Tibial artery (tissue), 4 donors: ENCODE measurements at regions not wholly inside any gene's neighbourhood (a gene's known extent, or its start where the extent isn't known, plus 50 kb on each side); places are given as distances from the start of the nearest gene placed in this dataset.
"Not testable (repeated sequence)": the region's sequence is repeated elsewhere in the genome, so short reads cannot be mapped to it uniquely, and the experiment has no call there.

ENCODE experiments used
- DNase-seq, 2 donors: peaks; one replicate each; pipeline ENCODE4 v3.0.0-alpha.2; 2019
- H3K27ac ChIP-seq, 2 donors: fragments of 200-600 bp; sonication (generic) in 1 of 2; 1 replicate in 1 of 2; 2 replicates in 1 of 2; pipeline ENCODE4 v1.5.1; 2018 to 2019; ENCODE audit warnings: mild to moderate bottlenecking in 1 of 2
- H3K27me3 ChIP-seq, 2 donors: fragments of 200-600 bp; sonication (generic) in 1 of 2; one replicate each; pipeline versions ENCODE4 v1.5.1 to v1.6.0; 2016 to 2019
- H3K36me3 ChIP-seq, 3 donors: fragments of 200-600 bp; sonication (generic) in 2 of 3; one replicate each; pipeline ENCODE4 v1.5.1; 2016 to 2019; ENCODE audit warnings: mild to moderate bottlenecking in 2 of 3
- H3K4me1 ChIP-seq, 4 donors: fragments of 200-600 bp; sonication (generic) in 2 of 4; 1 replicate in 3 of 4; 2 replicates in 1 of 4; pipeline ENCODE4 v1.5.1; 2016 to 2019
- H3K4me3 ChIP-seq, 2 donors: fragments of 200-600 bp; sonication (generic) in 1 of 2; 1 replicate in 1 of 2; 2 replicates in 1 of 2; pipeline ENCODE4 v1.5.1; 2018 to 2019; ENCODE audit warnings: mild to moderate bottlenecking in 2 of 2
- H3K9me3 ChIP-seq, 3 donors: fragments of 200-600 bp; sonication (generic) in 1 of 3; one replicate each; pipeline ENCODE4 v1.5.1; 2016 to 2019
- CTCF ChIP-seq, 2 experiments: fragments of 200-600 bp in 1 of 2; fragments of 450-650 bp in 1 of 2; IDR thresholded peaks; one replicate each; pipeline ENCODE4 v1.5.1; 2017 to 2019; ENCODE audit warnings: antibody characterized with exemption in 2 of 2, mild to moderate bottlenecking in 1 of 2, moderate library complexity in 1 of 2
- intact Hi-C: fragments of 100-400 bp; cut with DNase I; formaldehyde crosslinking; loops from one replicate; pipeline ENCODE4 v1.15.0; 2023; ENCODE audit warnings: low total_unique reads

- Histone ChIP-seq H3K27ac (no peak overlapping the region), H3K4me3 (no peak overlapping the region), H3K36me3 (no peaks in the 10 kb centered on the region), H3K27me3 (no peaks in the 10 kb centered on the region), H3K4me1 (no peaks in the 10 kb centered on the region), H3K9me3 (peaks cover 0 to 10% (median 8%) of the 10 kb centered on the region in 3 donors)
- TF ChIP-seq CTCF (IDR thresholded peaks at IDR 0.05) = no peak
- DNase-seq = no peak
- intact Hi-C loops = no loop called here
Observed at GRCh38 chr4:23083391-23083790, 390.7 kb downstream of the GBA3 start.

GRCh38 chr4:23080171-23080570 is 387.4 kb downstream of the GBA3 start:
- DNase-seq, H3K27ac ChIP-seq, H3K36me3 ChIP-seq, H3K9me3 ChIP-seq, H3K27me3 ChIP-seq, intact Hi-C loops, H3K4me3 ChIP-seq, H3K4me1 ChIP-seq: not testable (repeated sequence)

GRCh38 chr4:23070848-23071570 is 378.3 kb downstream of the GBA3 start:
- Histone ChIP-seq H3K4me3 (no peak overlapping the region), H3K4me1 (no peaks in the 10 kb centered on the region), H3K36me3 (no peaks in the 10 kb centered on the region), H3K9me3 (no peaks in the 10 kb centered on the region), H3K27ac (no peak overlapping the region), H3K27me3 (no peaks in the 10 kb centered on the region)
- no peak for TF ChIP-seq CTCF (IDR thresholded peaks at IDR 0.05)
- DNase-seq = no peak
- intact Hi-C loops = no loop called here

- TF ChIP-seq CTCF (IDR thresholded peaks at IDR 0.05) = no peak
- Histone ChIP-seq H3K9me3 (no peaks in the 10 kb centered on the region), H3K4me1 (no peaks in the 10 kb centered on the region), H3K27me3 (no peaks in the 10 kb centered on the region), H3K36me3 (no peaks in the 10 kb centered on the region), H3K27ac (no peak overlapping the region), H3K4me3 (no peak overlapping the region)
- intact Hi-C loops = no loop called here
- no peak for DNase-seq
Observed at GRCh38 chr4:23068756-23069155, 376.0 kb downstream of the GBA3 start.

- no peak for TF ChIP-seq CTCF (IDR thresholded peaks at IDR 0.05)
- Histone ChIP-seq H3K4me1 (no peaks in the 10 kb centered on the region), H3K27ac (no peak overlapping the region), H3K27me3 (no peaks in the 10 kb centered on the region), H3K4me3 (no peak overlapping the region), H3K9me3 (no peaks in the 10 kb centered on the region), H3K36me3 (no peaks in the 10 kb centered on the region)
- intact Hi-C loops = no loop called here
- DNase-seq = no peak
Observed at GRCh38 chr4:23068287-23068686, 375.6 kb downstream of the GBA3 start.

- Histone ChIP-seq H3K27ac (no peak overlapping the region), H3K4me3 (no peak overlapping the region), H3K27me3 (no peaks in the 10 kb centered on the region), H3K9me3 (no peaks in the 10 kb centered on the region), H3K36me3 (no peaks in the 10 kb centered on the region), H3K4me1 (no peaks in the 10 kb centered on the region)
- DNase-seq = no peak
- no peak for TF ChIP-seq CTCF (IDR thresholded peaks at IDR 0.05)
- intact Hi-C loops = no loop called here
Observed at GRCh38 chr4:23062188-23062587, 369.5 kb downstream of the GBA3 start.
